GM12864 (cell line): ENCODE measurements at regions not wholly inside any gene's neighbourhood (a gene's known extent, or its start where the extent isn't known, plus 50 kb on each side); places are given as distances from the start of the nearest gene placed in this dataset.

Experiments
- DNase-seq: peaks from one replicate; pipeline ENCODE4 v3.0.0-alpha.2; 2011; ENCODE audit warnings: low read depth
- H3K4me3 ChIP-seq: 2 replicates; pipeline ENCODE4 v1.5.1; 2011; ENCODE audit warnings: mild to moderate bottlenecking, low read depth, low read length, control low read depth
- CTCF ChIP-seq: IDR thresholded peaks from 2 replicates; pipeline ENCODE4 v1.5.1; 2011; ENCODE audit warnings: low read depth, mild to moderate bottlenecking, moderate library complexity, low read length, control low read depth, inconsistent platforms; ENCODE audit errors: missing control alignments

- H3K4me3 ChIP-seq, result no peak overlapping the region
- no peak for TF ChIP-seq CTCF
- no peak for DNase-seq
Observed at GRCh38 chr16:17951378-17951777, 385.2 kb downstream of the NPIPA8 start.

- no peak for DNase-seq
- H3K4me3 ChIP-seq, result no peak overlapping the region
- TF ChIP-seq CTCF, result no peak
Observed at GRCh38 chr16:17949982-17950250, 386.6 kb downstream of the NPIPA8 start.

DNA sequence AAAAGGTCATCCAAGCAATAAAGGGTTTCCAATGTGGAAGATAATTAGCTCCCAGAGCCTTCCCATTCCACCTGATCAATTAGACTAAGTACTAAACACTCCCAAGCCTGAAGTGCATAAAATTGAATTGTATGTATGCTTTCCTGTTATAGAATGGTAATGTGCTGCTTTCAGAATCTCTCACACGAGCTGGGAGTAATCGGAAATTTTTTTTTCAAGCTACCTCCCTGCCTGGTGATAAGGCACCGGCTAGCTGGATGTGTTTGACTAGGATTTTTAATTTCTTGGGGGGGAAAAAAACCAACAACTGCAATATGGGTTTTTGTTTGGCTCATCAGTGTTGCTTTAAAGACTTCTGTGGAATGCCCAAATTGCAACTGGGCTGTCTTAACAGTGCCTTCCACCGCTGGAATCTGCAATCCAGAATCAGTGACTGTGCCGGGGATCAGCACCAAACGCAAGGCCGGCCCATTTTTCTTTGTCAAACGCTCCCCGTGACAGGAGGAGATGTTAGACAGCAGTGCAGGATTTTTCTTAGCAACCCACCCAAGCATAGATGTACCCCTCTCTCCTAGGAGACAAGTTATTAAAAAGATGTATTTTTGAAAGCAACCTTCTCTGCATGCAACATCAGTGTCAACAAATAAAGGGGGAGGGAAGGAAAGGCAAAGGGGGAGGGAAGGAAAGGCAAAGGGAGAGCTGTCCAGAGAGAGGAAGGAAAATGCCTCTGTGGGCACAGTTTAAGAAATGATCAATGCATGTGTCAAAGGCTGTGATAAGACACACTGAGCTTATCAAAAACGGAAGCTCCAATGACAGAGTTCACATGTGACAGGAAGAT lies 387.2 kb downstream of the NPIPA8 start:
- DNase-seq, result no peak
- no peak overlapping the region for H3K4me3 ChIP-seq
- no peak for TF ChIP-seq CTCF

GRCh38 chr16:17947637-17948036 lies 388.9 kb downstream of the NPIPA8 start:
- no peak for TF ChIP-seq CTCF
- DNase-seq, result no peak

GRCh38 chr16:17947165-17947564 lies 389.4 kb downstream of the NPIPA8 start:
- DNase-seq, result no peak
- no peak overlapping the region for H3K4me3 ChIP-seq
- no peak for TF ChIP-seq CTCF

More at GRCh38 chr16:17947637-17948036, 388.9 kb downstream of the NPIPA8 start:
- no peak overlapping the region for H3K4me3 ChIP-seq

- no peak for DNase-seq
- H3K4me3 ChIP-seq, result no peak overlapping the region
- no peak for TF ChIP-seq CTCF
Observed at GRCh38 chr16:17945080-17945601, 391.4 kb downstream of the NPIPA8 start.

GRCh38 chr16:17944345-17944744 lies 392.2 kb downstream of the NPIPA8 start:
- DNase-seq, result no peak
- no peak for TF ChIP-seq CTCF
- H3K4me3 ChIP-seq, result no peak overlapping the region
